NB4 (cell line): ENCODE measurements at regions not wholly inside any gene's neighbourhood (a gene's known extent, or its start where the extent isn't known, plus 50 kb on each side); places are given as distances from the start of the nearest gene placed in this dataset.

Source experiments
- DNase-seq: peaks from one replicate; pipeline ENCODE4 v3.0.0; 2010; ENCODE audit warnings: low read depth
- H3K4me3 ChIP-seq: one replicate; pipeline ENCODE4 v1.5.1; 2011; ENCODE audit warnings: mild to moderate bottlenecking, low read depth, low read length, moderate library complexity
- CTCF ChIP-seq: IDR thresholded peaks from one replicate; pipeline ENCODE4 v1.5.1; 2012; ENCODE audit warnings: low read depth, low read length
- MAX ChIP-seq: IDR thresholded peaks from 2 replicates; pipeline ENCODE4 v1.6.1; 2011; ENCODE audit warnings: low read depth, low read length
- MYC ChIP-seq: IDR thresholded peaks from 2 replicates; pipeline ENCODE4 v1.6.1; 2011; ENCODE audit warnings: low read depth, low read length
- POLR2A ChIP-seq: IDR thresholded peaks from 2 replicates; pipeline ENCODE4 v1.6.1; 2011; ENCODE audit warnings: mild to moderate bottlenecking; ENCODE audit not compliant: insufficient read length; ENCODE audit errors: extremely low read depth

GRCh38 chr5:147055850-147056566, 177.5 kb upstream of the PPP2R2B start:
- no peak for TF ChIP-seq CTCF
- TF ChIP-seq POLR2A: no peak
- no peak for TF ChIP-seq MAX
- TF ChIP-seq MYC: no peak
- H3K4me3 ChIP-seq: no peak overlapping the region
- DNase-seq: no peak

GRCh38 chr5:147057051-147057450, 177.8 kb upstream of the STK32A start:
- no peak for DNase-seq
- TF ChIP-seq MYC: no peak
- no peak for TF ChIP-seq MAX
- TF ChIP-seq POLR2A: no peak
- TF ChIP-seq CTCF: no peak
- H3K4me3 ChIP-seq: no peak overlapping the region

- TF ChIP-seq POLR2A (no peak), CTCF (no peak), MYC (no peak), MAX (no peak)
- no peak overlapping the region for H3K4me3 ChIP-seq
- no peak for DNase-seq
These were observed 173.4 kb upstream of the STK32A start for GRCh38 chr5:147061431-147061830.

GRCh38 chr5:147062427-147062826, 172.4 kb upstream of the STK32A start:
- TF ChIP-seq POLR2A (no peak), CTCF (no peak), MYC (no peak), MAX (no peak)
- DNase-seq: no peak
- no peak overlapping the region for H3K4me3 ChIP-seq

- no peak overlapping the region for H3K4me3 ChIP-seq
- TF ChIP-seq MYC (no peak), MAX (no peak), POLR2A (no peak), CTCF (no peak)
- no peak for DNase-seq
These were observed 170.9 kb upstream of the STK32A start for GRCh38 chr5:147063943-147064342.

- TF ChIP-seq MAX (no peak), POLR2A (no peak), CTCF (no peak), MYC (no peak)
- H3K4me3 ChIP-seq: no peak overlapping the region
- DNase-seq: no peak
These were observed 169.8 kb upstream of the STK32A start for GRCh38 chr5:147065071-147065470.
